Activated T-cell treated with anti-CD3 and anti-CD28 coated beads, Interleukin-2, amount 50 U/mL, for 72 hours (primary cell): ENCODE measurements at regions not wholly inside any gene's neighbourhood (a gene's known extent, or its start where the extent isn't known, plus 50 kb on each side); places are given as distances from the start of the nearest gene placed in this dataset.
"Not testable (repeated sequence)": the region's sequence is repeated elsewhere in the genome, so short reads cannot be mapped to it uniquely, and the experiment has no call there.

Source experiments
- ATAC-seq, 2 donors: fragments of 150-1000 bp; cut with Tn5 transposase; replicated peaks in 1 of 2; 2 replicates each; pipeline ENCODE4 v1.10.0; 2021; ENCODE audit warnings: moderate library complexity in 2 of 2, mild to moderate bottlenecking in 1 of 2
- DNase-seq, 2 donors: peaks; one replicate each; pipeline ENCODE4 v3.0.0; 2021 to 2022; ENCODE audit warnings: mixed read lengths in 1 of 2
- H3K27ac Mint-ChIP-seq: one replicate; pipeline ENCODE4 v1.8.0; 2022; ENCODE audit warnings: mild to moderate bottlenecking, moderate library complexity, mixed read lengths
- H3K27me3 Mint-ChIP-seq: one replicate; pipeline ENCODE4 v1.8.0; 2022; ENCODE audit warnings: low read depth, mixed read lengths
- H3K36me3 Mint-ChIP-seq, 2 donors: one replicate each; pipeline ENCODE4 v1.8.0; 2022; ENCODE audit warnings: mixed read lengths in 2 of 2, mild to moderate bottlenecking in 1 of 2; ENCODE audit not compliant: insufficient read depth in 2 of 2
- H3K4me1 Mint-ChIP-seq: one replicate; pipeline ENCODE4 v1.8.0; 2022; ENCODE audit warnings: low read depth, mixed read lengths
- H3K4me3 Mint-ChIP-seq, 2 donors: one replicate each; pipeline ENCODE4 v1.8.0; 2022; ENCODE audit warnings: mild to moderate bottlenecking in 2 of 2, mixed read lengths in 2 of 2, moderate library complexity in 2 of 2
- H3K9me3 Mint-ChIP-seq, 2 donors: one replicate each; pipeline ENCODE4 v1.8.0; 2022; ENCODE audit warnings: mixed read lengths in 2 of 2

- not testable (repeated sequence) for H3K27me3 Mint-ChIP-seq, H3K4me3 Mint-ChIP-seq, H3K27ac Mint-ChIP-seq, DNase-seq, H3K4me1 Mint-ChIP-seq, ATAC-seq
- H3K36me3 Mint-ChIP-seq = peaks cover 61 to 77% of the 10 kb centered on the region in 2 donors
- peaks cover 44 to 82% of the 10 kb centered on the region in 2 donors for H3K9me3 Mint-ChIP-seq
Observed at GRCh38 chrY:10958122-10958521, 1430.4 kb downstream of the TSPY10 start.

GRCh38 chrY:10973422-10973821 is 1445.7 kb downstream of the TSPY10 start:
- H3K4me1 Mint-ChIP-seq = no peaks in the 10 kb centered on the region
- H3K27ac Mint-ChIP-seq = no peak overlapping the region
- peaks cover 55 to 88% of the 10 kb centered on the region in 2 donors for H3K36me3 Mint-ChIP-seq
- DNase-seq (no peak), ATAC-seq (no peak)
- no peak overlapping the region for H3K4me3 Mint-ChIP-seq
- no peaks in the 10 kb centered on the region for H3K27me3 Mint-ChIP-seq
- H3K9me3 Mint-ChIP-seq = peaks cover 33 to 93% of the 10 kb centered on the region in 2 donors

GRCh38 chrY:10986655-10987054 is 1459.0 kb downstream of the TSPY10 start:
- Mint-ChIP-seq H3K27ac (no peak overlapping the region), H3K9me3 (peaks cover 51 to 92% of the 10 kb centered on the region in 2 donors), H3K4me3 (no peak overlapping the region), H3K27me3 (no peaks in the 10 kb centered on the region), H3K36me3 (peaks cover 70 to 96% of the 10 kb centered on the region in 2 donors), H3K4me1 (no peaks in the 10 kb centered on the region)
- ATAC-seq (no peak), DNase-seq (no peak)

DNA sequence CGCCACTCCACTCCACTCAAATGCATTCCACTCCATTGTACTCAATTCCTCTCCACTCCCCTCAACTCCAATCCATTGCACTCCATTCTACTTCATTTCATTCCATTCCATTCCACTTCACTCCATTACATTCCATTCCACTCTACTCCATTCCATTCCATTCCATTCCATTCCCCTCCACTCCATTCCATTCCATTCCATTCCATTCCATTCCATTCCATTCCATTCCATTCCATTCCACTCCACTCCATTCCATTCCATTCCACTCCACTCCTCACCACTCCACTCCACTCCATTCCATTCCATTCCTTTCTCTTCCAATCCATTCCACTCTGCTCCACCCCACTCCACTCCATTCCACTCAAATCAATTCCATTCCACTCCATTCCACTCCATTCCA is 1459.9 kb downstream of the TSPY10 start:
- ATAC-seq = no peak
- no peak for DNase-seq
- Mint-ChIP-seq H3K4me1 (no peaks in the 10 kb centered on the region), H3K27ac (no peak overlapping the region), H3K9me3 (peaks cover 49 to 92% of the 10 kb centered on the region in 2 donors), H3K27me3 (no peaks in the 10 kb centered on the region), H3K36me3 (peaks cover 71 to 95% of the 10 kb centered on the region in 2 donors), H3K4me3 (no peak overlapping the region)

DNA sequence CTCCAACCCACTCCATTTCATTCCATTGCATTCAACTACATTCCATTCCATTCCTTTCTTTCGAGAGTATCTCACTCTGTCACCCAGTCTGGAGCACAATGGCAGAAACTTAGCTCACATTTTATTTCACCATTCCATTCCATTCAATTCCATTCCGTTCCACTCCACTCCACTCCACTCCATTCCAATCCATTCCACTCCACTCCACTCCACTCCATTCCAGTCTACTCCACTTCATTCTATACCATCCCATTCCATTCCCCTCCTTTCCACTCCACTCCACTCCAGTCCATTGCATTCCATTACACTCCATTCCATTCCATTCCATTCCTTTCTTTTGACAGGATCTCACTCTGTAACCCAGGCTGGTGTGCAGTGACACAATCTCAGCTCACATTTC is 1466.3 kb downstream of the TSPY10 start:
- no peak for DNase-seq
- Mint-ChIP-seq H3K4me3 (no peak overlapping the region), H3K36me3 (peaks cover 55 to 91% of the 10 kb centered on the region in 2 donors), H3K27me3 (no peaks in the 10 kb centered on the region), H3K9me3 (peaks cover 42 to 95% of the 10 kb centered on the region in 2 donors), H3K27ac (no peak overlapping the region), H3K4me1 (no peaks in the 10 kb centered on the region)
- ATAC-seq = no peak

DNA sequence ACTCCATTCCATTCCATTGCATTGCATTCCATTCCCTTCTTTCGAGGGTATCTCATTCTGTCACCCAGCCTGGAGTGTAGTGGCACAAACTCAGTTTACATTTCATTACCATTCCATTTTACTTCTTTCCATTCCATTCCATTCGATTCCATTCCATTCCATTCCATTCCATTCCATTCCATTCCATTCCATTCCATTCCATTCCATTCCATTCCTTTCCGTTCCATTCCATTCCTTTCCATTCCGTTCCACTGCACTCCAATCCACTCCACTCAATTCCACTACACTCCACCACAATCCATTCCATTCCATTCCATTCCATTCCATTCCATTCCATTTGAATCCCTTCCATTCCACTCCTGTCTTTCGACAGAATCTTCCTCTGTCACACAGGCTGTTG is 1472.0 kb downstream of the TSPY10 start:
- H3K4me1 Mint-ChIP-seq, ATAC-seq, H3K27ac Mint-ChIP-seq, H3K27me3 Mint-ChIP-seq, H3K4me3 Mint-ChIP-seq, DNase-seq: not testable (repeated sequence)
- Mint-ChIP-seq H3K36me3 (peaks cover 42 to 74% of the 10 kb centered on the region in 2 donors), H3K9me3 (peaks cover 31 to 77% of the 10 kb centered on the region in 2 donors)

- not testable (repeated sequence) for DNase-seq, H3K27ac Mint-ChIP-seq, H3K4me1 Mint-ChIP-seq, H3K4me3 Mint-ChIP-seq, ATAC-seq, H3K27me3 Mint-ChIP-seq
- H3K9me3 Mint-ChIP-seq = peaks cover 39 to 90% of the 10 kb centered on the region in 2 donors
- H3K36me3 Mint-ChIP-seq = peaks cover 48 to 90% of the 10 kb centered on the region in 2 donors
Observed at GRCh38 chrY:11014229-11014628, 1486.5 kb downstream of the TSPY10 start.

GRCh38 chrY:11022734-11023133 is 1495.1 kb downstream of the TSPY10 start:
- peaks cover 36 to 88% of the 10 kb centered on the region in 2 donors for H3K9me3 Mint-ChIP-seq
- H3K36me3 Mint-ChIP-seq = peaks cover 49 to 87% of the 10 kb centered on the region in 2 donors
- no peaks in the 10 kb centered on the region for H3K4me1 Mint-ChIP-seq
- no peak overlapping the region for H3K27ac Mint-ChIP-seq
- H3K4me3 Mint-ChIP-seq = no peak overlapping the region
- no peaks in the 10 kb centered on the region for H3K27me3 Mint-ChIP-seq
- ATAC-seq (no peak), DNase-seq (no peak)

GRCh38 chrY:11044234-11044883 is 1516.7 kb downstream of the TSPY10 start:
- Mint-ChIP-seq H3K4me3 (no peak overlapping the region), H3K9me3 (peaks cover 7 to 26% of the 10 kb centered on the region in 2 donors), H3K27ac (no peak overlapping the region), H3K4me1 (no peaks in the 10 kb centered on the region), H3K27me3 (no peaks in the 10 kb centered on the region), H3K36me3 (peaks cover 8 to 22% of the 10 kb centered on the region in 2 donors)
- DNase-seq (no peak), ATAC-seq (no peak)

- peaks cover 0 to 9% of the 10 kb centered on the region in 2 donors for H3K9me3 Mint-ChIP-seq
- H3K4me3 Mint-ChIP-seq = no peak overlapping the region
- no peak overlapping the region for H3K27ac Mint-ChIP-seq
- no peaks in the 10 kb centered on the region for H3K27me3 Mint-ChIP-seq
- no peaks in the 10 kb centered on the region for H3K4me1 Mint-ChIP-seq
- peaks cover 0 to 7% of the 10 kb centered on the region in 2 donors for H3K36me3 Mint-ChIP-seq
- no peak for DNase-seq
- ATAC-seq = no peak
Observed at GRCh38 chrY:11063486-11063885, 1535.8 kb downstream of the TSPY10 start.

DNA sequence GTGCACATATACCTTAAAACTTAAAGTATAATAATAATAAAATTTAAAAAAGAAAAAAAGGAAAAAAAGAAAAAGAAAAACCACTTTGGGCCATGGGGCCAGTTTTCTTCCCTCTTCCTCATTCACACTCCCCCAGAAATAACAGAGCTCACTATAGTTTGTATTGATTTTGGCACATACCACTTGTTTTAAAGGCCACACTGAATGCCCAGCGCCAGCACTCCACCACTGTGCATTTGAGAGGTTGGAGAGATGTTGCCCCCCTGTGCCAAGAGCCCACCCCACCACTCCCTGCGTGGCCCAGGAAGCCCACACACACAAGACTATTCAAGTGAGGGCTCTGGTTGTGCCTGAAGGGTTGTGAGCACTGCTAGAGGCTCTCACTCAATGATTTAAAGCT is 1536.3 kb downstream of the TSPY10 start:
- H3K4me3 Mint-ChIP-seq = no peak overlapping the region
- ATAC-seq (no peak), DNase-seq (no peak)
- H3K36me3 Mint-ChIP-seq = peaks cover 0 to 7% of the 10 kb centered on the region in 2 donors
- H3K4me1 Mint-ChIP-seq = no peaks in the 10 kb centered on the region
- H3K27me3 Mint-ChIP-seq = no peaks in the 10 kb centered on the region
- H3K27ac Mint-ChIP-seq = no peak overlapping the region
- peaks cover 0 to 9% of the 10 kb centered on the region in 2 donors for H3K9me3 Mint-ChIP-seq

GRCh38 chrY:11064376-11064775 is 1536.7 kb downstream of the TSPY10 start:
- Mint-ChIP-seq H3K9me3 (peaks cover 0 to 9% of the 10 kb centered on the region in 2 donors), H3K4me1 (no peaks in the 10 kb centered on the region), H3K27me3 (no peaks in the 10 kb centered on the region), H3K4me3 (no peak overlapping the region), H3K27ac (no peak overlapping the region), H3K36me3 (peaks cover 0 to 7% of the 10 kb centered on the region in 2 donors)
- DNase-seq (no peak), ATAC-seq (no peak)

DNA sequence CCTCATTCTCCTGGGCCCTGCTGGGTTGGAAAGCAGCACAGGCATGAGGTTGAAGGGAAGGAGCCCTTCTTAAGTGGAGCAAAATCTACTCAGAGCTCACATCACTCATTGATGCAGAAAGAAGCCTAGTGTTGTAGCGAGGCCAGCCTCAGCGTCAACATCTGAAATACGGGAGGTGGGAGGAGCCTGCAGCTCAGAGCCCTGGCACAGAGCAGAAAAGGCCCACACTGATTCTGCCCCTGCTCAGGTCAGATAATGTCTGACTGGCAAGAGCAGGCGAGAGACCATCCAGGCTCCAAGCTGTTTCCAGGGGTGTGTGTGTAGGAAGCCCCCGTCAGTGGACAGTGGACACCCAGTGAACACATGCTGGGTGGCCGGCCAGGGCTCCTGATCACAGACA is 1541.6 kb downstream of the TSPY10 start:
- Mint-ChIP-seq H3K4me1 (no peaks in the 10 kb centered on the region), H3K27me3 (no peaks in the 10 kb centered on the region), H3K9me3 (peaks cover 0 to 5% of the 10 kb centered on the region in 2 donors), H3K27ac (no peak overlapping the region), H3K4me3 (no peak overlapping the region), H3K36me3 (peaks cover 0 to 3% of the 10 kb centered on the region in 2 donors)
- DNase-seq (no peak), ATAC-seq (no peak)
